DOHH2 (cell line): ENCODE measurements at regions not wholly inside any gene's neighbourhood (a gene's known extent, or its start where the extent isn't known, plus 50 kb on each side); places are given as distances from the start of the nearest gene placed in this dataset.
"Not testable (repeated sequence)": the region's sequence is repeated elsewhere in the genome, so short reads cannot be mapped to it uniquely, and the experiment has no call there.

ENCODE experiments used
- H3F3A ChIP-seq: fragments of 200-600 bp; sonication (generic), shearing (Covaris generic); 2 replicates; pipeline ENCODE4 v1.6.0; 2016; ENCODE audit warnings: antibody characterized with exemption, mild to moderate bottlenecking; ENCODE audit not compliant: control insufficient read depth, insufficient read depth
- H3K27ac ChIP-seq: fragments of 200-600 bp; sonication (generic); 2 replicates; pipeline ENCODE4 v1.5.1; 2014; ENCODE audit warnings: low read depth, mild to moderate bottlenecking, low read length, moderate library complexity
- H3K27me3 ChIP-seq: fragments of 200-600 bp; sonication (generic); 2 replicates; pipeline ENCODE4 v1.6.1; 2014; ENCODE audit warnings: mild to moderate bottlenecking, low read length, mixed read lengths; ENCODE audit not compliant: control insufficient read depth
- H3K36me3 ChIP-seq: fragments of 200-600 bp; sonication (generic); 2 replicates; pipeline ENCODE4 v1.6.1; 2014; ENCODE audit warnings: mild to moderate bottlenecking, low read length, moderate library complexity, mixed read lengths; ENCODE audit not compliant: control insufficient read depth
- H3K4me1 ChIP-seq: fragments of 200-600 bp; sonication (generic); 2 replicates; pipeline ENCODE4 v1.6.1; 2014; ENCODE audit warnings: mild to moderate bottlenecking, low read length, mixed read lengths; ENCODE audit not compliant: control insufficient read depth
- H3K4me2 ChIP-seq: fragments of 200-600 bp; sonication (generic); 2 replicates; pipeline ENCODE4 v1.6.0; 2014; ENCODE audit warnings: mild to moderate bottlenecking, low read length, moderate library complexity
- H3K4me3 ChIP-seq: fragments of 200-600 bp; sonication (generic); 2 replicates; pipeline ENCODE4 v1.5.1; 2014; ENCODE audit warnings: mild to moderate bottlenecking, low read length, mixed read lengths
- H3K79me2 ChIP-seq: fragments of 200-600 bp; sonication (generic); 2 replicates; pipeline ENCODE4 v1.6.1; 2014; ENCODE audit warnings: mild to moderate bottlenecking, low read length, mixed read lengths; ENCODE audit not compliant: control insufficient read depth
- H3K9me2 ChIP-seq: fragments of 200-600 bp; sonication (generic); replicated peaks from 2 replicates; pipeline ENCODE4 v1.6.1; 2014; ENCODE audit warnings: mild to moderate bottlenecking, low read length, mixed read lengths; ENCODE audit not compliant: control insufficient read depth
- H3K9me3 ChIP-seq: fragments of 200-600 bp; sonication (generic); 2 replicates; pipeline ENCODE4 v1.6.1; 2014; ENCODE audit warnings: antibody characterized with exemption, low read length, mixed read lengths; ENCODE audit not compliant: control insufficient read depth, insufficient read depth
- H4K20me1 ChIP-seq: fragments of 200-600 bp; sonication (generic); 2 replicates; pipeline ENCODE4 v1.6.0; 2014; ENCODE audit warnings: low read depth, mild to moderate bottlenecking, antibody characterized with exemption, low read length, moderate library complexity; ENCODE audit not compliant: control insufficient read depth, insufficient read depth
- EZH2phosphoT487 ChIP-seq: fragments of 200-600 bp; sonication (generic); IDR thresholded peaks from 2 replicates; pipeline ENCODE4 v1.6.1; 2017; ENCODE audit warnings: borderline replicate concordance, mild to moderate bottlenecking, antibody characterized with exemption, low read length, moderate library complexity, mixed read lengths
- TF ChIP-seq, protein P1 (sequence below): fragments of 200-600 bp; sonication (generic); IDR thresholded peaks from one replicate; pipeline ENCODE4 v1.5.1; 2014; ENCODE audit warnings: antibody characterized with exemption, mild to moderate bottlenecking, low read depth, low read length; ENCODE audit not compliant: poor library complexity, severe bottlenecking

DNA sequence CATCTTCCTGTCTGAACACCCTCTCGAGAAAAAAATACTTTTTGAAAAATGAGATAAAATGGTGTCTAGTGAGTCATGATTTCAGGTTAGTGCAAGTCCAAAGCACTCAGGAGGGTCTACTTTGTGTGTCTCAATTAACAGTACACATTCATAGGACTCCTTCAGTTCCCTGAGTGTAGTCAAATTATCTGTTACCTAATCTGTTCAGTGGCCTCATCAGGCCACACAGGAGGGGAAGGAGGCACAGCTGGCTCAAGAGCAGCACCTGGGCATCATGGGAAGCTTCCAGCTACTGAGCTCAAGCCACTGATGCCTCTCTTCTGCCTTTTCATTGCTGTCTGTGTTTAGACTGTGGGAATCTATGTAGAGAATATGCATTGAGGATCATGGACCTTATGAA, 341.4 kb upstream of the SGO1 start:
- Histone ChIP-seq H3K27me3 (no peaks in the 10 kb centered on the region), H3K36me3 (no peaks in the 10 kb centered on the region), H3K4me2 (no peak overlapping the region), H3K4me1 (no peaks in the 10 kb centered on the region), H4K20me1 (no peaks in the 10 kb centered on the region), H3K9me2 (no peaks in the 10 kb centered on the region), H3K9me3 (no peaks in the 10 kb centered on the region), H3K4me3 (no peak overlapping the region), H3K27ac (no peak overlapping the region), H3F3A (no peaks in the 10 kb centered on the region), H3K79me2 (no peaks in the 10 kb centered on the region)
- TF ChIP-seq, protein P1, sequence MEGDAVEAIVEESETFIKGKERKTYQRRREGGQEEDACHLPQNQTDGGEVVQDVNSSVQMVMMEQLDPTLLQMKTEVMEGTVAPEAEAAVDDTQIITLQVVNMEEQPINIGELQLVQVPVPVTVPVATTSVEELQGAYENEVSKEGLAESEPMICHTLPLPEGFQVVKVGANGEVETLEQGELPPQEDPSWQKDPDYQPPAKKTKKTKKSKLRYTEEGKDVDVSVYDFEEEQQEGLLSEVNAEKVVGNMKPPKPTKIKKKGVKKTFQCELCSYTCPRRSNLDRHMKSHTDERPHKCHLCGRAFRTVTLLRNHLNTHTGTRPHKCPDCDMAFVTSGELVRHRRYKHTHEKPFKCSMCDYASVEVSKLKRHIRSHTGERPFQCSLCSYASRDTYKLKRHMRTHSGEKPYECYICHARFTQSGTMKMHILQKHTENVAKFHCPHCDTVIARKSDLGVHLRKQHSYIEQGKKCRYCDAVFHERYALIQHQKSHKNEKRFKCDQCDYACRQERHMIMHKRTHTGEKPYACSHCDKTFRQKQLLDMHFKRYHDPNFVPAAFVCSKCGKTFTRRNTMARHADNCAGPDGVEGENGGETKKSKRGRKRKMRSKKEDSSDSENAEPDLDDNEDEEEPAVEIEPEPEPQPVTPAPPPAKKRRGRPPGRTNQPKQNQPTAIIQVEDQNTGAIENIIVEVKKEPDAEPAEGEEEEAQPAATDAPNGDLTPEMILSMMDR, result no peak
- no peak for TF ChIP-seq EZH2phosphoT487

DNA sequence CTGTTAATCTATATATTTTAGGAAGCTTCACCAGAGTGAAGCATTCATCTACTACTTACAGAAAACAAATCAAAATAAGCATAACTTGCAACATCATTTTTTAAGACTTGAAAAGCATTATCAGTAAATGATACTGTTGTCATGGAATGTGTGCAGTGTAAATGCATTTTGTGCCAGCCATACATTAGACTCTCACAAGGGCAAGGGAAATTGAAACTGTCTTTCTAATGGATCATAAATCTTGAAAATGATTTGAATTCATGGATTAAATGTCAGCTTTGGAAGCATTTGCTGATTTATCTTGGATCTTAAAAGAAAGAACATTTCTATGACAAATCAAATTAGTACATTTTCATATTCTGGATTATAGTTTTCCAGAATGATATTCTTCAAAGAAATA, 338.3 kb upstream of the SGO1 start:
- H3K79me2 ChIP-seq, result no peaks in the 10 kb centered on the region
- no peak overlapping the region for H3K27ac ChIP-seq
- H3K36me3 ChIP-seq, result no peaks in the 10 kb centered on the region
- H3K27me3 ChIP-seq, result no peaks in the 10 kb centered on the region
- H3K9me2 ChIP-seq, result no peaks in the 10 kb centered on the region
- no peaks in the 10 kb centered on the region for H3F3A ChIP-seq
- H3K9me3 ChIP-seq, result no peaks in the 10 kb centered on the region
- no peaks in the 10 kb centered on the region for H4K20me1 ChIP-seq
- H3K4me3 ChIP-seq, result no peak overlapping the region
- no peak for TF ChIP-seq EZH2phosphoT487
- TF ChIP-seq, protein P1, result no peak
- H3K4me1 ChIP-seq, result no peaks in the 10 kb centered on the region
- H3K4me2 ChIP-seq, result no peak overlapping the region

DNA sequence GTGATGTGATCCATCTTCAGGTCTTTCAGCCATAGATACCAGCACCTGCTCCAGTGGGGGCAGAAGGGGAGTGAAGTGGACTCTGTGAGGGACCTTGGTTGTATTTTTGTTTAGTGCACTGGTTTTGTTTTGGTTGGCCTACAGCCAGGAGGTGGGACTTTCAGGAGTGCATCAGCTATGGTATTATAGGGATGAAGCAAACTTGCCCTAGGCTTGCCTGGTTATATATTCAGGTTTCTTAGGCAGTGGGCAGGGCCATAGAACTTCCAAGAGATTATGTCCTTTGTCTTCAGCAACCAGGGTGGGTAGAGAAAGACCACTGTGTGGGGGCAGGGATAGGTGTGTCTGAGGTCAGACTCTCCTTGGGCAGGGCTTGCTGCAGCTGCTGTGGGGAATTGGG, 337.3 kb upstream of the SGO1 start:
- H3K36me3 ChIP-seq, result no peaks in the 10 kb centered on the region
- H3K9me2 ChIP-seq, result no peaks in the 10 kb centered on the region
- H3K4me3 ChIP-seq, result no peak overlapping the region
- no peak overlapping the region for H3K27ac ChIP-seq
- no peaks in the 10 kb centered on the region for H3K27me3 ChIP-seq
- no peak for TF ChIP-seq EZH2phosphoT487
- TF ChIP-seq, protein P1, result no peak
- no peaks in the 10 kb centered on the region for H3F3A ChIP-seq
- no peaks in the 10 kb centered on the region for H4K20me1 ChIP-seq
- no peak overlapping the region for H3K4me2 ChIP-seq
- H3K9me3 ChIP-seq, result no peaks in the 10 kb centered on the region
- no peaks in the 10 kb centered on the region for H3K4me1 ChIP-seq
- no peaks in the 10 kb centered on the region for H3K79me2 ChIP-seq

DNA sequence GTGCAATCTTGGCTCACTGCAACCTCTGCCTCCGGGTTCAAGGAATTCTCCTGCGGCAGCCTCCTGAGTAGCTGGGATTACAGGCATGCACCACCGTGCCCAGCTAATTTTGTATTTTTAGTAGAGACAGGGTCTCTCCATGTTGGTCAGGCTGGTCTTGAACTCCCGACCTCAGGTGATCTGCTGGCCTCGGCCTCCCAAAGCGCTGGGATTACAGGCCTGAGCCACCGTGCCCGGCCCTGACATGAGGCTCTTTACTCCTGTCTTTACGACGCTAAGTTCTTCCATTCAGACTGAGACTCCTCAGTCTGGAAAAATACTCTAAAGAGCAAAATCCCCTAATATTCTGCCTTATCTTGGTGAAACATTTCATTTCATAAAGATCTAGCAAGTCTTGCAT, 331.3 kb upstream of the SGO1 start:
- H3F3A ChIP-seq, H3K36me3 ChIP-seq, H3K79me2 ChIP-seq, H3K27me3 ChIP-seq, H3K27ac ChIP-seq, H3K4me3 ChIP-seq, H3K9me3 ChIP-seq, H3K9me2 ChIP-seq, H3K4me2 ChIP-seq, H4K20me1 ChIP-seq, H3K4me1 ChIP-seq: not testable (repeated sequence)
